H9 (cell line): ENCODE measurements at regions not wholly inside any gene's neighbourhood (a gene's known extent, or its start where the extent isn't known, plus 50 kb on each side); places are given as distances from the start of the nearest gene placed in this dataset.

Source experiments
- DNase-seq: peaks from one replicate; pipeline ENCODE4 v3.0.0-alpha.2; 2017
- H2AFZ ChIP-seq: one replicate; pipeline ENCODE4 v1.6.1; 2013; ENCODE audit warnings: mild to moderate bottlenecking, low read length, control low read depth, moderate library complexity
- H2AK5ac ChIP-seq: 2 replicates; pipeline ENCODE4 v1.6.1; 2013; ENCODE audit warnings: low read length, control low read depth, mixed read lengths; ENCODE audit not compliant: insufficient read length
- H2BK120ac ChIP-seq: one replicate; pipeline ENCODE4 v1.6.1; 2013; ENCODE audit warnings: low read depth, mild to moderate bottlenecking, low read length, control low read depth, inconsistent platforms; ENCODE audit not compliant: poor library complexity, severe bottlenecking
- H2BK12ac ChIP-seq: 2 replicates; pipeline ENCODE4 v1.6.1; 2013; ENCODE audit warnings: low read length, control low read depth, mixed read lengths, low read depth; ENCODE audit not compliant: insufficient read length
- H2BK15ac ChIP-seq: 2 replicates; pipeline ENCODE4 v1.6.1; 2013; ENCODE audit warnings: low read depth, low read length, control low read depth
- H2BK20ac ChIP-seq: one replicate; pipeline ENCODE4 v1.6.1; 2013; ENCODE audit warnings: low read depth, mild to moderate bottlenecking, low read length, control low read depth, inconsistent platforms; ENCODE audit not compliant: poor library complexity, severe bottlenecking
- H2BK5ac ChIP-seq: 2 replicates; pipeline ENCODE4 v1.6.1; 2013; ENCODE audit warnings: low read length, control low read depth, mixed read lengths; ENCODE audit not compliant: insufficient read length
- H3K14ac ChIP-seq: 2 replicates; pipeline ENCODE4 v1.6.1; 2013; ENCODE audit warnings: low read length, control low read depth; ENCODE audit not compliant: insufficient read depth
- H3K18ac ChIP-seq: 2 replicates; pipeline ENCODE4 v1.6.1; 2013; ENCODE audit warnings: low read depth, mild to moderate bottlenecking, mixed read lengths, low read length, control low read depth; ENCODE audit not compliant: insufficient read length
- H3K23ac ChIP-seq: 2 replicates; pipeline ENCODE4 v1.6.1; 2013; ENCODE audit warnings: low read length, control low read depth, mixed read lengths, low read depth; ENCODE audit not compliant: insufficient read length
- H3K23me2 ChIP-seq: 2 replicates; pipeline ENCODE4 v1.6.1; 2013; ENCODE audit warnings: low read depth, mild to moderate bottlenecking, mixed read lengths, low read length, control low read depth; ENCODE audit not compliant: insufficient read length, poor library complexity, severe bottlenecking
- H3K27ac ChIP-seq: 2 replicates; pipeline ENCODE4 v1.5.1; 2013; ENCODE audit warnings: low read length, control low read depth, mixed read lengths, low read depth; ENCODE audit not compliant: insufficient read length
- H3K27me3 ChIP-seq: 2 replicates; pipeline ENCODE4 v1.6.1; 2013; ENCODE audit warnings: low read length, control low read depth, inconsistent platforms; ENCODE audit not compliant: insufficient read depth
- H3K4ac ChIP-seq: 2 replicates; pipeline ENCODE4 v1.6.1; 2013; ENCODE audit warnings: low read depth, mild to moderate bottlenecking, control low read depth, inconsistent platforms, low read length, moderate library complexity
- H3K4me1 ChIP-seq: 2 replicates; pipeline ENCODE4 v1.6.1; 2013; ENCODE audit warnings: low read length, control low read depth, inconsistent platforms; ENCODE audit not compliant: insufficient read depth
- H3K4me2 ChIP-seq: 2 replicates; pipeline ENCODE4 v1.6.1; 2013; ENCODE audit warnings: low read length, control low read depth, mixed read lengths; ENCODE audit not compliant: insufficient read length, insufficient read depth
- H3K56ac ChIP-seq: 2 replicates; pipeline ENCODE4 v1.6.1; 2013; ENCODE audit warnings: low read depth, mild to moderate bottlenecking, mixed read lengths, low read length, control low read depth; ENCODE audit not compliant: insufficient read length
- H3K79me1 ChIP-seq: 2 replicates; pipeline ENCODE4 v1.6.1; 2013; ENCODE audit warnings: low read depth, mild to moderate bottlenecking, moderate library complexity, low read length, control low read depth, inconsistent platforms; ENCODE audit not compliant: insufficient read depth, poor library complexity, severe bottlenecking
- H3K79me2 ChIP-seq: 2 replicates; pipeline ENCODE4 v1.6.1; 2013; ENCODE audit warnings: low read length, control low read depth, inconsistent platforms; ENCODE audit not compliant: insufficient read depth
- H3K9ac ChIP-seq: 2 replicates; pipeline ENCODE4 v1.6.1; 2013; ENCODE audit warnings: low read length, control low read depth, mixed read lengths; ENCODE audit not compliant: insufficient read length; ENCODE audit errors: extremely low read depth
- H3K9me3 ChIP-seq: one replicate; pipeline ENCODE4 v1.6.1; 2013; ENCODE audit warnings: low read depth, low read length, inconsistent platforms; ENCODE audit not compliant: control insufficient read depth
- H3T11ph ChIP-seq: one replicate; pipeline ENCODE4 v1.6.1; 2013; ENCODE audit warnings: mild to moderate bottlenecking, low read length, control low read depth, inconsistent platforms
- H4K20me1 ChIP-seq: one replicate; pipeline ENCODE4 v1.6.1; 2013; ENCODE audit not compliant: control insufficient read depth, insufficient read length, insufficient read depth
- H4K5ac ChIP-seq: 2 replicates; pipeline ENCODE4 v1.6.1; 2013; ENCODE audit warnings: low read depth, mild to moderate bottlenecking, mixed read lengths, low read length, control low read depth; ENCODE audit not compliant: insufficient read length
- H4K8ac ChIP-seq: replicated peaks from 2 replicates; pipeline ENCODE4 v1.6.1; 2013; ENCODE audit warnings: low read length, control low read depth, mixed read lengths, low read depth; ENCODE audit not compliant: insufficient read length
- H4K91ac ChIP-seq: 2 replicates; pipeline ENCODE4 v1.6.1; 2013; ENCODE audit warnings: low read depth, mild to moderate bottlenecking, moderate library complexity, mixed read lengths, low read length, control low read depth; ENCODE audit not compliant: insufficient read length
- H3K27ac Mint-ChIP-seq, 3 experiments: 2 replicates in 2 of 3; 3 replicates in 1 of 3; pipeline ENCODE4 v1.8.0; 2020 to 2021; ENCODE audit warnings: mixed read lengths in 3 of 3, mild to moderate bottlenecking in 1 of 3, moderate library complexity in 1 of 3
- H3K27me3 Mint-ChIP-seq: 2 replicates; pipeline ENCODE4 v1.8.0; 2021; ENCODE audit warnings: low read depth, mild to moderate bottlenecking, moderate library complexity, mixed read lengths
- H3K36me3 Mint-ChIP-seq, 3 experiments: 2 replicates in 2 of 3; 3 replicates in 1 of 3; pipeline ENCODE4 v1.8.0; 2020 to 2021; ENCODE audit warnings: low read depth in 3 of 3, mixed read lengths in 3 of 3; ENCODE audit not compliant: insufficient read depth in 1 of 3
- H3K4me1 Mint-ChIP-seq, 2 experiments: 2 replicates each; pipeline ENCODE4 v1.8.0; 2020; ENCODE audit warnings: mixed read lengths in 2 of 2
- H3K4me3 Mint-ChIP-seq, 2 experiments: 2 replicates in 1 of 2; 3 replicates in 1 of 2; pipeline ENCODE4 v1.8.0; 2020 to 2021; ENCODE audit warnings: mild to moderate bottlenecking in 2 of 2, mixed read lengths in 2 of 2, moderate library complexity in 1 of 2
- H3K9me3 Mint-ChIP-seq, 2 experiments: 2 replicates in 1 of 2; 3 replicates in 1 of 2; pipeline ENCODE4 v1.8.0; 2020; ENCODE audit warnings: mild to moderate bottlenecking in 2 of 2, mixed read lengths in 2 of 2, moderate library complexity in 1 of 2
- CTCF ChIP-seq: fragments of 200-600 bp; sonication (generic); conservative IDR thresholded peaks from 3 replicates; pipeline ENCODE4 v1.8.0; 2021; ENCODE audit warnings: antibody characterized with exemption, mild to moderate bottlenecking
- WGBS: extraction: QIAGEN DNeasy Blood & Tissue Kit; methylation state at CpG from one replicate; pipeline ENCODE4 v1.1.7; 2013; ENCODE audit warnings: missing lambda C conversion rate, low lambda C conversion rate, mixed read lengths; ENCODE audit not compliant: insufficient read length; ENCODE audit errors: extremely low coverage; 5-methylcytosine and 5-hydroxymethylcytosine counted together

DNA sequence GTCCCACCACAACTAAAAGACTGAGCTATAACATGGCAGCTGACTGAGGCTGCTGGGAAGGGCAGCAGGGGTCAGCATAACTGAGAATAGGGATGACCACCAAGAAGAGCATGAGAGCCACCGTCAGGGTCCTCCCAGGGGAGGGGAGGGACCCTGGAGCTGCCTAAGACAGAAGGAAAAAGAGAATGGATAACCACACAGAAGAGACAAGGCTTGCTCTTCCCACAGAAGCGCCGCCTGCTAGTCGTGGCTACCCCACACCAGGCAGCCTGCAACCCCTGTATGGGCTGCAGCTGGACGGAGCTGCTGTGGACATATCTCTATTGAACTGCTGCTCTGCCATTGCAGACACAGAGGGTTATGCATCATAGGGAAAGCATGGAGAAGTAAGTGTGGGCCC lies 132.0 kb upstream of the CHD6 start:
- no peaks in the 10 kb centered on the region for H3K27me3 ChIP-seq
- H3K56ac ChIP-seq = no peak overlapping the region
- no peak overlapping the region for H3K4ac ChIP-seq
- no peak overlapping the region for H2AFZ ChIP-seq
- no peak overlapping the region for H2AK5ac ChIP-seq
- no peak for TF ChIP-seq CTCF
- no peak overlapping the region for H2BK20ac ChIP-seq
- no peaks in the 10 kb centered on the region for H3K9me3 ChIP-seq
- H3K4me2 ChIP-seq = no peak overlapping the region
- H2BK15ac ChIP-seq = no peak overlapping the region
- H4K8ac ChIP-seq = no peak overlapping the region
- H4K5ac ChIP-seq = no peak overlapping the region
- H3K27ac ChIP-seq = no peak overlapping the region
- H3K23me2 ChIP-seq = no peaks in the 10 kb centered on the region
- H3K27me3 Mint-ChIP-seq = no peaks in the 10 kb centered on the region; the same call in none of the 2 replicates
- H3T11ph ChIP-seq = no peak overlapping the region
- H3K14ac ChIP-seq = no peak overlapping the region
- H2BK5ac ChIP-seq = no peak overlapping the region
- no peaks in the 10 kb centered on the region for H4K20me1 ChIP-seq
- no peak overlapping the region for H3K4me3 Mint-ChIP-seq
- H2BK12ac ChIP-seq = no peak overlapping the region
- no peaks in the 10 kb centered on the region for H3K4me1 ChIP-seq
- H3K4me1 Mint-ChIP-seq = peaks cover 5 to 8% of the 10 kb centered on the region in 2 experiments
- H3K79me2 ChIP-seq = no peaks in the 10 kb centered on the region
- no peak overlapping the region for H3K18ac ChIP-seq
- DNase-seq = no peak
- H4K91ac ChIP-seq = no peak overlapping the region
- no CpG with 5 or more reads among the region's 5 CpGs for WGBS
- no peak overlapping the region for H3K9ac ChIP-seq
- H2BK120ac ChIP-seq = no peak overlapping the region
- no peaks in the 10 kb centered on the region; a peak in 2 of 5 replicates for H3K9me3 Mint-ChIP-seq
- no peak overlapping the region for H3K27ac Mint-ChIP-seq
- H3K36me3 Mint-ChIP-seq = no peaks in the 10 kb centered on the region; a peak in 1 of 7 replicates
- no peak overlapping the region for H3K23ac ChIP-seq
- H3K79me1 ChIP-seq = no peaks in the 10 kb centered on the region
